ENCODE measurements at regions not wholly inside any gene's neighbourhood (a gene's known extent, or its start where the extent isn't known, plus 50 kb on each side); places are given as distances from the start of the nearest gene placed in this dataset.

DNA sequence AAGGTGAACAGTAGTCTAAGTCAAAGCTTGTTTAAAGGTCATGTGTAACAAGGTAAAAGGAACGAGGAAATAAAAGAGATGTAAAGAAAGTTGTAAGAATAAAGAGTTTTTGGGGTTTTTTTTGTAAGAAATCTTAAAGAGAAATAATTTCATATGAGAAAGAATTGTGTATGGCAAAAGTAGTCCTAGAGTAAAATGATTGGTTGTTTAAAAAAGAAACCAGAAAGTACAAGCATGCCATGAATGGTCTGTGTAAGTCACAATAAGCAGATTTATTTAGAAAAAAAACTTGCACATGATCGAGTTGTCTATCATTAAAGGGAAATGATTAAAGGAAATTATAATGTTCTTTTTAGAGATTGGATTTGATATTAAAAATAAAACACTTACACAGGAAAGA, 172.6 kb upstream of the TUSC1 start:
- no peak for TF ChIP-seq GATA3 (IDR thresholded peaks at IDR 0.05; ENCODE audit: low read depth, low read length)
- no peak for TF ChIP-seq GATA2 (IDR thresholded peaks at IDR 0.05; ENCODE audit: low read depth, low read length)
